Thoracic aorta (tissue), 2 donors: ENCODE measurements at regions not wholly inside any gene's neighbourhood (a gene's known extent, or its start where the extent isn't known, plus 50 kb on each side); places are given as distances from the start of the nearest gene placed in this dataset.

Source experiments
- ATAC-seq: fragments of 150-250 bp; one replicate; pipeline ENCODE4 v1.8.0; 2017; ENCODE audit warnings: low read depth; ENCODE audit not compliant: insufficient number of reproducible peaks, low FRiP score
- DNase-seq: peaks from one replicate; pipeline ENCODE4 v3.0.0-alpha.2; 2020; ENCODE audit warnings: low spot score
- H3K27ac ChIP-seq, 2 donors: fragments of 200-600 bp; sonication (generic); 1 replicate in 1 of 2; 2 replicates in 1 of 2; pipeline ENCODE4 v1.5.1; 2016; ENCODE audit warnings: mild to moderate bottlenecking in 2 of 2, moderate library complexity in 2 of 2
- H3K27me3 ChIP-seq: fragments of 200-600 bp; sonication (generic); replicated peaks from 2 replicates; pipeline ENCODE4 v1.6.0; 2016; ENCODE audit warnings: mild to moderate bottlenecking; ENCODE audit not compliant: insufficient read depth
- H3K36me3 ChIP-seq: fragments of 200-600 bp; sonication (generic); one replicate; pipeline ENCODE4 v1.5.1; 2016
- H3K4me1 ChIP-seq, 2 donors: fragments of 200-600 bp; sonication (generic); 1 replicate in 1 of 2; 2 replicates in 1 of 2; pipeline versions ENCODE4 v1.5.1 to v1.6.0; 2016; ENCODE audit warnings: low read depth in 2 of 2, mild to moderate bottlenecking in 1 of 2; ENCODE audit not compliant: control insufficient read depth in 1 of 2
- H3K4me3 ChIP-seq: fragments of 200-600 bp; sonication (generic); 2 replicates; pipeline ENCODE4 v1.5.1; 2016; ENCODE audit warnings: mild to moderate bottlenecking
- H3K9me3 ChIP-seq: fragments of 200-600 bp; sonication (generic); 2 replicates; pipeline ENCODE4 v1.5.1; 2016
- CTCF ChIP-seq: fragments of 200-600 bp; sonication (generic); IDR thresholded peaks from one replicate; pipeline ENCODE4 v1.5.1; 2019; ENCODE audit warnings: antibody characterized with exemption

- Histone ChIP-seq H3K36me3 (no peaks in the 10 kb centered on the region), H3K9me3 (peaks cover 3% of the 10 kb centered on the region), H3K27ac (no peak overlapping the region), H3K4me3 (no peak overlapping the region), H3K27me3 (no peaks in the 10 kb centered on the region), H3K4me1 (no peaks in the 10 kb centered on the region)
- ATAC-seq (no peak), DNase-seq (no peak)
- no peak for TF ChIP-seq CTCF
These were observed 421.8 kb downstream of the SPRY2 start for GRCh38 chr13:79919091-79919490.

GRCh38 chr13:79918620-79919019, 422.3 kb downstream of the SPRY2 start:
- DNase-seq (no peak), ATAC-seq (no peak)
- Histone ChIP-seq H3K27me3 (no peaks in the 10 kb centered on the region), H3K9me3 (no peaks in the 10 kb centered on the region), H3K4me1 (no peaks in the 10 kb centered on the region), H3K27ac (no peak overlapping the region), H3K36me3 (no peaks in the 10 kb centered on the region), H3K4me3 (no peak overlapping the region)
- TF ChIP-seq CTCF: no peak

- ATAC-seq: no peak
- no peak for TF ChIP-seq CTCF
- Histone ChIP-seq H3K4me1 (no peaks in the 10 kb centered on the region), H3K36me3 (no peaks in the 10 kb centered on the region), H3K27ac (no peak overlapping the region), H3K27me3 (no peaks in the 10 kb centered on the region), H3K9me3 (no peaks in the 10 kb centered on the region), H3K4me3 (no peak overlapping the region)
- no peak for DNase-seq
These were observed 423.3 kb downstream of the SPRY2 start for GRCh38 chr13:79917628-79918027.

GRCh38 chr13:79915114-79915811, 425.7 kb downstream of the SPRY2 start:
- no peak for DNase-seq
- Histone ChIP-seq H3K4me1 (no peaks in the 10 kb centered on the region), H3K27ac (no peak overlapping the region), H3K27me3 (no peaks in the 10 kb centered on the region), H3K9me3 (no peaks in the 10 kb centered on the region), H3K4me3 (no peak overlapping the region), H3K36me3 (no peaks in the 10 kb centered on the region)
- no peak for ATAC-seq
- TF ChIP-seq CTCF: no peak

- no peaks in the 10 kb centered on the region for H3K27me3 ChIP-seq
- no peaks in the 10 kb centered on the region for H3K4me1 ChIP-seq
- H3K9me3 ChIP-seq: no peaks in the 10 kb centered on the region
- H3K27ac ChIP-seq: no peak overlapping the region
- DNase-seq (no peak), ATAC-seq (no peak)
- no peak overlapping the region for H3K4me3 ChIP-seq
- no peak for TF ChIP-seq CTCF
- H3K36me3 ChIP-seq: no peaks in the 10 kb centered on the region
These were observed 427.6 kb downstream of the SPRY2 start for GRCh38 chr13:79913141-79913827.
